ENCODE measurements at regions not wholly inside any gene's neighbourhood (a gene's known extent, or its start where the extent isn't known, plus 50 kb on each side); places are given as distances from the start of the nearest gene placed in this dataset.
"Not testable (repeated sequence)": the region's sequence is repeated elsewhere in the genome, so short reads cannot be mapped to it uniquely, and the experiment has no call there.

- TF ChIP-seq CTCF, POLR2A (IDR thresholded peaks at IDR 0.05): not testable (repeated sequence)
Measured at GRCh38 chr7:65100499-65100898, 94.0 kb upstream of the ERV3-1 start.

All from prostate gland (tissue), 2 donors.